BJ (cell line): ENCODE measurements at regions not wholly inside any gene's neighbourhood (a gene's known extent, or its start where the extent isn't known, plus 50 kb on each side); places are given as distances from the start of the nearest gene placed in this dataset.

Experiments
- CTCF ChIA-PET: fragments of 350-600 bp; formaldehyde crosslinking; extraction: SDS; loops from one replicate; lab custom pipeline; 2021; ENCODE audit warnings: antibody characterized with exemption, inconsistent platforms; lab: Yijun Ruan, JAX
- POLR2A ChIA-PET: fragments of 300-600 bp; sonication (Branson Sonifier 250); formaldehyde crosslinking; extraction: SDS; loops from one replicate; lab custom pipeline; 2021; ENCODE audit warnings: antibody characterized with exemption; lab: Charles Lee
- DNase-seq: peaks from one replicate; pipeline ENCODE4 v3.0.0-alpha.2; 2011; ENCODE audit warnings: low read depth
- H3K27me3 ChIP-seq: 2 replicates; pipeline ENCODE4 v1.6.0; 2011; ENCODE audit warnings: low read length; ENCODE audit not compliant: control insufficient read depth, insufficient read depth
- H3K36me3 ChIP-seq: 2 replicates; pipeline ENCODE4 v1.5.1; 2011; ENCODE audit warnings: low read length; ENCODE audit not compliant: control insufficient read depth, insufficient read depth
- H3K4me3 ChIP-seq: 2 replicates; pipeline ENCODE4 v1.5.1; 2011; ENCODE audit warnings: low read depth, mild to moderate bottlenecking, control low read depth, low read length
- CTCF ChIP-seq: IDR thresholded peaks from 2 replicates; pipeline ENCODE4 v1.5.1; 2011; ENCODE audit warnings: low read depth, mild to moderate bottlenecking, control low read depth, inconsistent platforms, low read length, moderate library complexity; ENCODE audit not compliant: insufficient read depth

GRCh38 chr12:30507576-30507975 is 188.1 kb downstream of the IPO8 start:
- Histone ChIP-seq H3K27me3 (no peaks in the 10 kb centered on the region), H3K36me3 (no peaks in the 10 kb centered on the region), H3K4me3 (no peak overlapping the region)
- no peak for DNase-seq
- POLR2A ChIA-PET = no interaction called here
- CTCF ChIA-PET = no interaction called here
- TF ChIP-seq CTCF = no peak

GRCh38 chr12:30506411-30506810 is 189.3 kb downstream of the IPO8 start:
- Histone ChIP-seq H3K4me3 (no peak overlapping the region), H3K27me3 (no peaks in the 10 kb centered on the region), H3K36me3 (no peaks in the 10 kb centered on the region)
- no peak for TF ChIP-seq CTCF
- ChIA-PET POLR2A (no interaction called here), CTCF (no interaction called here)
- no peak for DNase-seq

GRCh38 chr12:30501718-30502117 is 194.0 kb downstream of the IPO8 start:
- Histone ChIP-seq H3K36me3 (no peaks in the 10 kb centered on the region), H3K4me3 (no peak overlapping the region), H3K27me3 (no peaks in the 10 kb centered on the region)
- ChIA-PET POLR2A (no interaction called here), CTCF (no interaction called here)
- TF ChIP-seq CTCF = no peak
- DNase-seq = no peak

GRCh38 chr12:30500532-30500931 is 195.1 kb downstream of the IPO8 start:
- no peak overlapping the region for H3K4me3 ChIP-seq
- TF ChIP-seq CTCF = no peak
- no peak for DNase-seq
- ChIA-PET CTCF (no interaction called here), POLR2A (no interaction called here)
- no peaks in the 10 kb centered on the region for H3K36me3 ChIP-seq
- no peaks in the 10 kb centered on the region for H3K27me3 ChIP-seq

GRCh38 chr12:30485230-30485890 is 210.3 kb downstream of the IPO8 start:
- ChIA-PET CTCF (no interaction called here), POLR2A (no interaction called here)
- Histone ChIP-seq H3K36me3 (no peaks in the 10 kb centered on the region), H3K4me3 (no peak overlapping the region), H3K27me3 (no peaks in the 10 kb centered on the region)
- DNase-seq = no peak
- TF ChIP-seq CTCF = no peak
